HG02973 (cell line): ENCODE measurements at regions not wholly inside any gene's neighbourhood (a gene's known extent, or its start where the extent isn't known, plus 50 kb on each side); places are given as distances from the start of the nearest gene placed in this dataset.
A peak's percentile ranks its signal among the peaks of the same experiment; 100 is the strongest.

Experiments used
- ATAC-seq: cut with Tn5 transposase; IDR thresholded peaks from one replicate; pipeline ENCODE4 v1.9.1; 2021; ENCODE audit warnings: moderate library complexity; ENCODE audit not compliant: unreplicated experiment

- ATAC-seq = no peak
Observed at GRCh38 chr18:53819671-53820070, 404.8 kb downstream of the MBD2 start.

- ATAC-seq = no peak
Observed at GRCh38 chr18:53819174-53819573, 405.3 kb downstream of the MBD2 start.

GRCh38 chr18:53817976-53818950, 406.2 kb downstream of the MBD2 start:
- ATAC-seq = no peak

GRCh38 chr18:53800171-53800570, 424.3 kb downstream of the MBD2 start:
- no peak for ATAC-seq

- ATAC-seq = no peak
Observed at GRCh38 chr18:53799134-53799533, 425.3 kb downstream of the MBD2 start.

- no peak for ATAC-seq
Observed at GRCh38 chr18:53798516-53798915, 426.0 kb downstream of the MBD2 start.

DNA sequence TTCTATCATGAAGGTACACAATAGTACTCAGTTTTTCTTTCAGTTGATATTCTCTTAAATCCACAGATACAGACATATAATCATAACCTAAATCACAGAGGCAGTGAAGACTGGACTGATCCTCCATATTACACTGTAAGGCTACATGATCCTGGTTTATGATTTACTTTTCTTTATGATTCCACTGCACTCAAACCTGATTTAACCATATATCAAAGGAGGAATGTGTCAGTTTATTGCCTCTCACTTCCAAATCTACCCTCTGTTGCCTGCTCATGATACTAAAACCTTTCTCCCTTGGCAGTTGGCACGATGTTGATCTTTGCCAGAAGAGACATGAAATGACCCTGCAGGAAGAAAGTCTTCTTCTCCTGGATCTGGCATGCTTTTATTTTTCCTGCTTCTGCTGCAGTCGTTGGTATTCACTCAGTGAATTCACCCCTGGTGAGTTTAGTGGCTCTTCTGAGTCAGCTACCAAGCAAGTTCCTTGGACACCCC, 426.4 kb downstream of the MBD2 start:
- ATAC-seq = no peak

- peak; percentile 94 for ATAC-seq
Observed at GRCh38 chr18:53796040-53796729, 428.3 kb downstream of the MBD2 start.

DNA sequence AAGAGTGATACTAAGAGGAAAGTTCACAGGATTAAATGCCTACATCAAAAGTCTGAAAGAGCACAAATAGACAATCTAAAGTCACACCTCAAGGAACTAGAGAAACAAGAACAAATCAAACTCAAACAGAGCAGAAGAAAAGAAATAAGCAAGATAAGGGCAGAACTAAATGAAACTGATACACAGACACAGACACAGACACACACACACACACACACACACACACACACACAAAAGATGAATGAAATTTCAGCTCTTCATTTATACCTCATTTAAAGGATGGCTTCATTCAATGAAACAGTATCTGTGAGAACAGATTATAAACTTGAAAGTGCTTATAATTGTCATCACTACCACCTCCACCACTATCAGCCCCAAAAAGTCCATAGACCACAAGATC, 428.9 kb downstream of the MBD2 start:
- peak; percentile 18 for ATAC-seq

- ATAC-seq = no peak
Observed at GRCh38 chr18:53795061-53795460, 429.4 kb downstream of the MBD2 start.

GRCh38 chr18:53792762-53793161, 431.7 kb downstream of the MBD2 start:
- ATAC-seq = no peak

DNA sequence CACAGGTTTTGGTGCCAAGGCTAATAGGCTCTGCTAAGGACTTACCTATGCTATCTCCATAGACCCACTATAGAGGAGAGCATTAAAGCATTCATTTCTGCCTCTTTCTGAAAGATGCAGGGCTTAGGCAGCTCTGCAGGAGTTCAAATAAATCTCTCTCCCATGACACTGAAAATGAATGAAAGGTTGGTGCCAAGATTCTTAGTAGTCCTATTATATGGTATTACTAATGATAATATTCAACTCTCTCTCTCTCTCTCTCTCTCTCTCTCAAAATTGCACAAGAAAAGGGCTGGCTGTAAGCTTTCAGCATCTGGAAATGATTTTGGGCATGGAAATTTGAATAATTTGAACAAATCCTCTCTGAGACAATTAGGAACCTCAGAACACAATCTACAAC, 433.7 kb downstream of the MBD2 start:
- no peak for ATAC-seq

DNA sequence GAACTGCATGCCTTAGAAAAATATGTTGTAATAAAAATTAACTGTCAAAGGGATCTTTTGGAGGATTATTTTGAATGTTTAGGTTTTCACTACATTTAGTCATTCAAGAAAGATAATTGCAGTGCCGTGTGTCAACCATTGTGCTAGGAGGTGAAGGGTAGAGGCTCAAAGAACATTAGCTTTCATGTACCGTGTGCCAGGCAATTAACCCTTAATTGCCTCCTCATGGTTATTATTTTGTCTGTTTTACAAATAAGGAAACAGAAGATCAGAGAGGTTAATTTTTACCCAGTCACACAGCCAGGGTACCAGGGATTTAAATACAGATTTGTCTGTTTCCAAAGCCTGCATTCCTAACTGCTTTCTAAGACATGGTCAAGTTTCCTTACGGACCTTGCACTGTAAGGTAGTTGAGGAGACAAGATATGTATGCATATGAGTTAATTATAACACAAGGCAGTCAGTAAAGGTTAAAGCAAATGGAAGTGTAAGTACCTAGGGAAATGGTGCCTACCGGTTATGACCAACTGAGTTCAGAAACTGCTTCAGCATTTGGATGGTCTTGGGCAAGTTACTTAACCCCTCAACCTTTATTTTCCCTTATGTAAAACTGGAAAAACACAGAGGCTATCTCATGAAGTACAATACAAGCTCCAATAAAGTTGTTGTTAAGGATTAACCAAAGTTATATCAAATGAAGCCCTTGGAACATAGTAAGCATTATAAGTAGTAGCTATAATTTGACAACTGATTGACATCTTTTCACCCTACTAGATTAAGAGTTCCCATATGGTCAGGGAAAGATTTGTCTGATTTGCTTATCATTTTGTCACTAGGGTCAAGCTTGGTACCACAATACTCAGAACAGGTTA, 434.9 kb downstream of the MBD2 start:
- no peak for ATAC-seq

DNA sequence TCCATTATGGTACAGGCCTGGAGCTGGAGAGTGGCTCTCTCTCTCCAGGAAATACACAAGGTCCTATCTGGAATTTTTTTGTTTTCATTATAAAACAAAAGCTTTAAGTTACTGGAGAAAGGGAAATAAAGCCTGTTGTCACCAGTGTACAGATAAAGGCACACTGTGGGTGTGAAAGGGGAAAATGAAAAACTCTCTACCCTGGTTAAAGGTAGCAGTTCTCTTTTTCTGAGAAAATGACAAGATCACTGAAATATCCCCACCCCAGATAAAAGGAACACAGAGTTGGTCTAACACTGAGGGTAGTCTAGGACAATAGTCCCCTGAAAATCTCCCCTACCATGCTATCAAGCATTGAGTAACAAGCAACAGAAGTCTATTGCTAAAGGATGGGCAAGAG, 438.7 kb downstream of the MBD2 start:
- ATAC-seq = no peak

GRCh38 chr18:53784253-53784652, 440.2 kb downstream of the MBD2 start:
- ATAC-seq = no peak

DNA sequence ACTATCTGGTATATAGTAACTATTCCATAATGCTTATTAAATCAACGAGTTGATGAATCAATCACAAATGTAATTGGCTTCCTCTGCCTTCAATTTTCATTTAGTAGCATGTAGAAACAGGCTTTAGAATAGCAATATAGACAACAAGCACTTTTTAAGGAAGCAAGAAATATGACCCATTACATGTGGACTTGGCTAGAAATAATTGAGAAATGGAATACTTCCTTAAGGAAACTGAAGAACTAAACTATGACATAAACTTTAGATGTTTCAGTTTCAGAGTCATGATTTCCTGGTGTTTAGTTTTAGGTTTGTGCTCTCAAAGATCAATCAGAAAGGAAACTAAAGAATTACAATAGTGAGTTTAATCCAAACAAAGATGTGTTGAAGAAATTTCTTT, 443.8 kb downstream of the MBD2 start:
- ATAC-seq = no peak

DNA sequence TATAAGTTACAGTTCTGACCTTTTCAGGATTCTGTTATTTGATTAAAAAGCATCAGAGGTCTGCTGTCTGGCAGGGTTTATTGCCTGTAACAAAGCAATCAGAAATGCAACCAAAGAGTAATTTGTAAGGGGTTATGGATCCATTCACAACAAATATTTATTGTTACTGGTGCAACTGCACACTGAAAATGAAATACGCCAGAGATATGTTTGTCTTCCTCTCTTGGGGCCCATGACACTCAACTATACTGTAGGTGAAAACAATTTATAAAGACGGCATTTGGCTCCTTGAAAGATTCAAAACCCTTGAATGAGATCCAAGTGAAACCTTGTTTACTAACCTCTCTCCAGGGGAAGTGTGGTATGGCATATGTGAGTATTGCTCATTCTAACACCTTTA, 452.2 kb downstream of the MBD2 start:
- ATAC-seq = no peak

DNA sequence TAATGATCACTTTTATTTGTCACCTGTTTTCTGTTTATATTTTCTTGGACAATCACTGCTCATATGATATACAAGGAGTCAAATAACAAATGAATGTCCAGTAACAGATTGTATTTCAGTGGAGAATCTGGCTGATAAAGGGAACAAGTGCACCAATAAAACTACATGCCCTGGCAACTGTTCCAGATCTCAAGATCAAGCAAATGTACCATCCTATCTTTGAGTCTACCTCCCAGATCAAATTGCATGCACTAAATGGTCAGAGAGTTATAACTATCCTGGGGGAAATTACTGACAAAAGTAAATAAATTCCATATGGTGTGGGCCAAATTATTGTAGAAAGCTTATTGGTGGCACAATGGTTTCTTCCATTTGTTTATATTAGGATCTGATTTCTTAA, 452.8 kb downstream of the MBD2 start:
- no peak for ATAC-seq

DNA sequence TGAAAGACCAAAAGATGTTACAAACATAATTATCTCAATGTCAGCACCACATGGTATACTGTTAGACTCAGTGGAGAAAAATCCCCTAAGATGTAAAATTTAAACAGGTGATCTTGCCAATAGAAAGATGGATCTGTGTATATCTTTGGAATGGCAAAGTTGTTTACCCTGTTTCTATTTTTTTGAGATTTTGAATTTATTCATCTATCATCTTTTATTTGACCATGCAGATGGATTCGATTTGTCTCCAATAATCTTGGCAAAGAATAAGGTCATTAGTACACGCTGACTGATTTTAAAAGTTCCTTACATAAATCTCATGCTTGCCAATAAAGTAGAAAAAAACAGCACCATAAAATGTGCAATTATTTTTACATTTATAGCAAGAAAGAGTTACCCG, 459.3 kb downstream of the MBD2 start:
- ATAC-seq = no peak

DNA sequence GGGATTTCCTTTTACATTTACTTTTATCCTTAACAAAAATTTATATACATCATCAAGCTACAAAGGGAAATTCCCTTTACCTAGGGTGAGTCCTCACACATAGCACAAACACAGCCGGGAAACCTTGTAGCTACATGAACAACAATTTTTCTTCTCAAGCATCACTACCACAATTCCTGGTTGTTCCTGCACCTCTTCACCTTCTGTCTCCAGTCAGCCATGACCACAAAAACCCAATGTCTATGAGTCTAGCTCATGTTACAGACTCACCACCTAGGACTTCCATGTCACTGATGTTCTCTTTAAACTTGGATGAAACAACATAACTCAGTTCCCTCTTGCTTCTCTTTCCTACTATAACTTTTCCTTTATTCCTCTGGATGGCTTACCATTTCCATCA, 460.4 kb downstream of the MBD2 start:
- ATAC-seq = no peak

DNA sequence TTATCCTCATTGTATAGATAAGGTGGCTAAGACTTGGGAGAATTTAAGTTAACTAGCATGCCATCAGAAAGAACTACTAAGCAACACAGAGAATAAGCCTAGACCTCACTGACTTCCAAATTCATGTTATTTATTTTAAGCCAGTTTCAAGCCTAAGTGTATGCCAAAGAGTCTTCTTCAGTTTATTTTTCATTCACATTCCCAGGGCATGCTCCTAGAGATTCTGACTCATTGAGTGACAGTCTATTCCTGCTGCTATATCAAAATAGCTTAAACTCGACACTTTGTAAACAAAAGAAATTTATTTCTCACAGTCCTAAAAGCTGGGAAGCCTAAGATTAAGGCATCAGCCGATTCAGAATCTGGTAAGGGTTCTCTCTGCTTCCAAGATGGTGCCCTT, 467.1 kb downstream of the MBD2 start:
- no peak for ATAC-seq
